K562 (cell line): ENCODE measurements at regions not wholly inside any gene's neighbourhood (a gene's known extent, or its start where the extent isn't known, plus 50 kb on each side); places are given as distances from the start of the nearest gene placed in this dataset.

Experiments used
- BHLHE40 ChIP-seq: IDR thresholded peaks from 2 replicates; pipeline ENCODE4 v1.6.1; 2011; ENCODE audit warnings: low read length, improper control_type of control experiment
- BRCA1 ChIP-seq, 2 experiments: fragments of 450-650 bp in 1 of 2; sonication (generic) in 1 of 2; formaldehyde crosslinking in 1 of 2; IDR thresholded peaks; 2 replicates each; pipeline versions ENCODE4 v1.5.0 to v1.6.1; 2017 to 2020; ENCODE audit warnings: mild to moderate bottlenecking in 1 of 2, missing genetic modification reagents in 1 of 2
- CBX3 ChIP-seq, 2 experiments: IDR thresholded peaks; 1 replicate in 1 of 2; 2 replicates in 1 of 2; pipeline ENCODE4 v1.6.1; 2012; ENCODE audit warnings: inconsistent platforms in 2 of 2, low read length in 2 of 2, borderline replicate concordance in 1 of 2, control low read depth in 1 of 2
- EZH2 ChIP-seq: IDR thresholded peaks from 2 replicates; pipeline ENCODE4 v1.6.1; 2012; ENCODE audit warnings: low read depth, mild to moderate bottlenecking, inconsistent platforms, low read length, borderline replicate concordance
- GATA2 ChIP-seq: sonication (generic); formaldehyde crosslinking; IDR thresholded peaks from 2 replicates; pipeline ENCODE4 v1.4.0; 2020; ENCODE audit warnings: mild to moderate bottlenecking, missing genetic modification reagents
- GTF2A2 ChIP-seq: IDR thresholded peaks from 2 replicates; pipeline ENCODE4 v1.6.1; 2016; ENCODE audit warnings: mild to moderate bottlenecking, missing genetic modification characterization, missing compliant biosample characterization
- GTF3C2 ChIP-seq: IDR thresholded peaks from 3 replicates; pipeline ENCODE4 v1.6.1; 2011; ENCODE audit warnings: borderline replicate concordance, mild to moderate bottlenecking, moderate library complexity; ENCODE audit not compliant: insufficient read length; ENCODE audit errors: extremely low read depth
- MCM7 ChIP-seq, 2 experiments: fragments of 450-650 bp; IDR thresholded peaks; 2 replicates each; pipeline ENCODE4 v1.6.1; 2016 to 2018
- NUFIP1 ChIP-seq: fragments of 450-650 bp; IDR thresholded peaks from 2 replicates; pipeline ENCODE4 v1.6.1; 2018; ENCODE audit not compliant: partially characterized antibody
- RBBP5 ChIP-seq: fragments of 200-600 bp; sonication (generic); IDR thresholded peaks from 2 replicates; pipeline ENCODE4 v1.6.1; 2012; ENCODE audit warnings: borderline replicate concordance, mild to moderate bottlenecking, low read length, control low read depth, inconsistent platforms; ENCODE audit not compliant: insufficient read depth, poor library complexity, severe bottlenecking
- SNIP1 ChIP-seq: fragments of 450-650 bp; IDR thresholded peaks from 2 replicates; pipeline ENCODE4 v1.7.1; 2017; ENCODE audit warnings: low read depth, mild to moderate bottlenecking
- USF1 ChIP-seq: sonication (generic); formaldehyde crosslinking; IDR thresholded peaks from 2 replicates; pipeline ENCODE4 v1.9.0; 2022; ENCODE audit warnings: mild to moderate bottlenecking, missing genetic modification reagents
- TF ChIP-seq, protein P1 (sequence below): fragments of 250-450 bp; sonication (Bioruptor Pico); IDR thresholded peaks from 2 replicates; pipeline ENCODE4 v1.4.0; 2020; ENCODE audit warnings: mild to moderate bottlenecking

DNA sequence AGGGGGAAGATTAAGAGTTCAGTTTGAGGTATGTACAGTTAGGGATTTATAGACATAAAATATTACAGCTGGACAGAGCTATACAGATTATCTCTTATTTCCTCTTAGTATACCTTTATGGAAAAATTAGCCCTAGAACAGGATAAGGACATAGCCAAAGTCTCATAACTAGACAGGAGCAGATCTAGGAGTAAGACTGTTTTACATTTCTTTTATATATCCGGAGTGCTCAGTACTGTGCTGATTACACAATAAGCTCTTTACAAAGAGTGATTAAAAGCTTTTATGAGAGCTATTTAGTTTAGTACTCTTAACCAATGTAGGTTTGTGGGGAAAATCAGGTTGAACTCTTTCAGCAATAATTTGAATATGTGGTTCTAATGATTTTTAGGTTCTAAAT, 105.8 kb downstream of the TBX22 start (continued):
- TF ChIP-seq GTF3C2 (no peak), NUFIP1 (no peak), CBX3 (IDR thresholded peaks at IDR 0.05; ENCODE audit: borderline replicate concordance in 1 of 2, low read length in 2 of 2) (no peak), EZH2 (no peak), USF1 (CRISPR knock-in tag) (no peak), MCM7 (IDR thresholded peaks at IDR 0.05) (no peak), BRCA1 (IDR thresholded peaks at IDR 0.05) (no peak), BRCA1 (CRISPR knock-in tag; IDR thresholded peaks at IDR 0.05) (no peak), RBBP5 (no peak), GATA2 (CRISPR knock-in tag) (no peak), BHLHE40 (no peak), GTF2A2 (tag) (no peak), SNIP1 (no peak)
- TF ChIP-seq, protein P1, sequence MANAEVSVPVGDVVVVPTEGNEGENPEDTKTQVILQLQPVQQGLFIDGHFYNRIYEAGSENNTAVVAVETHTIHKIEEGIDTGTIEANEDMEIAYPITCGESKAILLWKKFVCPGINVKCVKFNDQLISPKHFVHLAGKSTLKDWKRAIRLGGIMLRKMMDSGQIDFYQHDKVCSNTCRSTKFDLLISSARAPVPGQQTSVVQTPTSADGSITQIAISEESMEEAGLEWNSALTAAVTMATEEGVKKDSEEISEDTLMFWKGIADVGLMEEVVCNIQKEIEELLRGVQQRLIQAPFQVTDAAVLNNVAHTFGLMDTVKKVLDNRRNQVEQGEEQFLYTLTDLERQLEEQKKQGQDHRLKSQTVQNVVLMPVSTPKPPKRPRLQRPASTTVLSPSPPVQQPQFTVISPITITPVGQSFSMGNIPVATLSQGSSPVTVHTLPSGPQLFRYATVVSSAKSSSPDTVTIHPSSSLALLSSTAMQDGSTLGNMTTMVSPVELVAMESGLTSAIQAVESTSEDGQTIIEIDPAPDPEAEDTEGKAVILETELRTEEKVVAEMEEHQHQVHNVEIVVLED (CRISPR knock-in tag): no peak
